ENCODE measurements at regions not wholly inside any gene's neighbourhood (a gene's known extent, or its start where the extent isn't known, plus 50 kb on each side); places are given as distances from the start of the nearest gene placed in this dataset.

DNA sequence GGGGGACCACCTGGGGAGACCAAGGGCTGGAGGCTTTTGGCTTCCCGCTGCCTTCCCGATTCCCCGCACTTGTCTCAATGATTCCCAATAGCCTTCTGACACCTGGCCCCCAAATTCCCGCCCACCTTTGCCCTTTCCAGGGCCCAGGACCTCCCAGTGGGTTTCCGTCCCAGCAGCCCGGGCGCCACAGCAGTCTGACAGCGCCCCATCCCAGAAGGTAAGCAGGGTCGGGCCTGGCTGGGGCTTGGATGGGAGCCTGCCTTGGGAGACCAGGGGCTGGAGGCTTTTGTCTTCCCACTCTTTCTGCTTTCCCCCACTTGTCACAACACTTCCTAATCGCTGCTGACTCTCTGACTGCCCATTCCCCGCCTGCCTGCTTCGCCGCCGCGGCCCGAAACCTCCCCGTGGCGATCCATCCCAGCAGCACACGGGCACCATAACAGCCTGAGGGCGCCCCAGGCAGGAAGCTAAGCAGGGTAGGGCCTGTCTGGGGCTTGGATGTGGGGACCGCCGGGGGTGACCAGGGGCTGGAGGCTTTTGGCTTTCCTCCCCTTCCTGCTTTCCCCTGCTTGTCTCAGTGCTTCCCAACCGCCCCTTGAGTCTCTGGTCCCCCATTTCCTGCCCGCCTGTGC, 2289.3 kb downstream of the TP53TG3F start:
- TF ChIP-seq, protein P1, sequence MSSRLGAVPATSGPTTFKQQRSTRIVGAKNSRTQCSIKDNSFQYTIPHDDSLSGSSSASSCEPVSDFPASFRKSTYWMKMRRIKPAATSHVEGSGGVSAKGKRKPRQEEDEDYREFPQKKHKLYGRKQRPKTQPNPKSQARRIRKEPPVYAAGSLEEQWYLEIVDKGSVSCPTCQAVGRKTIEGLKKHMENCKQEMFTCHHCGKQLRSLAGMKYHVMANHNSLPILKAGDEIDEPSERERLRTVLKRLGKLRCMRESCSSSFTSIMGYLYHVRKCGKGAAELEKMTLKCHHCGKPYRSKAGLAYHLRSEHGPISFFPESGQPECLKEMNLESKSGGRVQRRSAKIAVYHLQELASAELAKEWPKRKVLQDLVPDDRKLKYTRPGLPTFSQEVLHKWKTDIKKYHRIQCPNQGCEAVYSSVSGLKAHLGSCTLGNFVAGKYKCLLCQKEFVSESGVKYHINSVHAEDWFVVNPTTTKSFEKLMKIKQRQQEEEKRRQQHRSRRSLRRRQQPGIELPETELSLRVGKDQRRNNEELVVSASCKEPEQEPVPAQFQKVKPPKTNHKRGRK (CRISPR knock-in tag; IDR thresholded peaks at IDR 0.05; ENCODE audit: borderline replicate concordance) = no peak
- TF ChIP-seq, protein P2, sequence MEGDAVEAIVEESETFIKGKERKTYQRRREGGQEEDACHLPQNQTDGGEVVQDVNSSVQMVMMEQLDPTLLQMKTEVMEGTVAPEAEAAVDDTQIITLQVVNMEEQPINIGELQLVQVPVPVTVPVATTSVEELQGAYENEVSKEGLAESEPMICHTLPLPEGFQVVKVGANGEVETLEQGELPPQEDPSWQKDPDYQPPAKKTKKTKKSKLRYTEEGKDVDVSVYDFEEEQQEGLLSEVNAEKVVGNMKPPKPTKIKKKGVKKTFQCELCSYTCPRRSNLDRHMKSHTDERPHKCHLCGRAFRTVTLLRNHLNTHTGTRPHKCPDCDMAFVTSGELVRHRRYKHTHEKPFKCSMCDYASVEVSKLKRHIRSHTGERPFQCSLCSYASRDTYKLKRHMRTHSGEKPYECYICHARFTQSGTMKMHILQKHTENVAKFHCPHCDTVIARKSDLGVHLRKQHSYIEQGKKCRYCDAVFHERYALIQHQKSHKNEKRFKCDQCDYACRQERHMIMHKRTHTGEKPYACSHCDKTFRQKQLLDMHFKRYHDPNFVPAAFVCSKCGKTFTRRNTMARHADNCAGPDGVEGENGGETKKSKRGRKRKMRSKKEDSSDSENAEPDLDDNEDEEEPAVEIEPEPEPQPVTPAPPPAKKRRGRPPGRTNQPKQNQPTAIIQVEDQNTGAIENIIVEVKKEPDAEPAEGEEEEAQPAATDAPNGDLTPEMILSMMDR (IDR thresholded peaks at IDR 0.05) = no peak
- no peak for TF ChIP-seq ZNF232 (CRISPR knock-in tag; IDR thresholded peaks at IDR 0.05)
- TF ChIP-seq, protein P3, sequence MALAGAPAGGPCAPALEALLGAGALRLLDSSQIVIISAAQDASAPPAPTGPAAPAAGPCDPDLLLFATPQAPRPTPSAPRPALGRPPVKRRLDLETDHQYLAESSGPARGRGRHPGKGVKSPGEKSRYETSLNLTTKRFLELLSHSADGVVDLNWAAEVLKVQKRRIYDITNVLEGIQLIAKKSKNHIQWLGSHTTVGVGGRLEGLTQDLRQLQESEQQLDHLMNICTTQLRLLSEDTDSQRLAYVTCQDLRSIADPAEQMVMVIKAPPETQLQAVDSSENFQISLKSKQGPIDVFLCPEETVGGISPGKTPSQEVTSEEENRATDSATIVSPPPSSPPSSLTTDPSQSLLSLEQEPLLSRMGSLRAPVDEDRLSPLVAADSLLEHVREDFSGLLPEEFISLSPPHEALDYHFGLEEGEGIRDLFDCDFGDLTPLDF (CRISPR knock-in tag; IDR thresholded peaks at IDR 0.05) = no peak
- TF ChIP-seq, protein P4, sequence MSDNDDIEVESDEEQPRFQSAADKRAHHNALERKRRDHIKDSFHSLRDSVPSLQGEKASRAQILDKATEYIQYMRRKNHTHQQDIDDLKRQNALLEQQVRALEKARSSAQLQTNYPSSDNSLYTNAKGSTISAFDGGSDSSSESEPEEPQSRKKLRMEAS (CRISPR knock-in tag; IDR thresholded peaks at IDR 0.05) = no peak
- no peak for TF ChIP-seq TEAD4 (CRISPR knock-in tag; IDR thresholded peaks at IDR 0.05)
- no peak for TF ChIP-seq FOXK1 (CRISPR knock-in tag; IDR thresholded peaks at IDR 0.05)
- TF ChIP-seq JUN (CRISPR knock-in tag; IDR thresholded peaks at IDR 0.05) = no peak
- TF ChIP-seq NFYB (CRISPR knock-in tag; conservative IDR thresholded peaks at IDR 0.05; ENCODE audit: low read depth) = no peak
- no peak for TF ChIP-seq CREB1 (CRISPR knock-in tag; IDR thresholded peaks at IDR 0.05)
- TF ChIP-seq ZBTB21 (CRISPR knock-in tag; IDR thresholded peaks at IDR 0.05; ENCODE audit: borderline replicate concordance) = no peak
- no peak for TF ChIP-seq IRF2 (CRISPR knock-in tag; IDR thresholded peaks at IDR 0.05; ENCODE audit: borderline replicate concordance, low read depth)
- TF ChIP-seq, protein P5, sequence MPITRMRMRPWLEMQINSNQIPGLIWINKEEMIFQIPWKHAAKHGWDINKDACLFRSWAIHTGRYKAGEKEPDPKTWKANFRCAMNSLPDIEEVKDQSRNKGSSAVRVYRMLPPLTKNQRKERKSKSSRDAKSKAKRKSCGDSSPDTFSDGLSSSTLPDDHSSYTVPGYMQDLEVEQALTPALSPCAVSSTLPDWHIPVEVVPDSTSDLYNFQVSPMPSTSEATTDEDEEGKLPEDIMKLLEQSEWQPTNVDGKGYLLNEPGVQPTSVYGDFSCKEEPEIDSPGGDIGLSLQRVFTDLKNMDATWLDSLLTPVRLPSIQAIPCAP (CRISPR knock-in tag; IDR thresholded peaks at IDR 0.05) = no peak
- TF ChIP-seq RELA (CRISPR knock-in tag; IDR thresholded peaks at IDR 0.05; ENCODE audit: borderline replicate concordance) = no peak

Data from WTC11 (cell line).